Hypothalamus (tissue), 51 donors: ENCODE measurements at regions not wholly inside any gene's neighbourhood (a gene's known extent, or its start where the extent isn't known, plus 50 kb on each side); places are given as distances from the start of the nearest gene placed in this dataset.

Experiments used
- DNase-seq, 51 donors: peaks; one replicate each; lab custom pipeline; 2025; lab: John Stamatoyannopoulos, UW

- DNase-seq = no peak
Measured at GRCh38 chr10:29395409-29395808, 106.5 kb downstream of the LYZL1 start.

DNA sequence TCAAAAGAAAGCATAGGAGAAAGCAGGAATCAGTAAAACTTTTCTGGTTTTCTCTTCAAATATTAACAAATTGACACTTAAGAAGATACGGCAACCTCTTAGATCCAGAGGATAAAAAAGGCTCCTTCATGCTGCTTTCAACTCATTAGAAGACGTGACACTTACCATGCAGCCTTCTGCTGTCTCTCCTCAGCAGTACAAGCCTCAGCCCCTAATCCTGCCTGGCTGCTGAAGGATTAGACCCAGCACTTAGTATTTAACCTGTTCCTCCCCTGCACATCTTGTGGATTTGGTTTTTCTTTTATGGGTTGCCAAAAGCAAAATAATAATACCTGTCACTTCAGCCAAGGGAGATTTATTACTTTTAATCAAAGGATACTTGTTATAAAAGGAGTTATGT lies 108.4 kb downstream of the LYZL1 start:
- DNase-seq = no peak

DNA sequence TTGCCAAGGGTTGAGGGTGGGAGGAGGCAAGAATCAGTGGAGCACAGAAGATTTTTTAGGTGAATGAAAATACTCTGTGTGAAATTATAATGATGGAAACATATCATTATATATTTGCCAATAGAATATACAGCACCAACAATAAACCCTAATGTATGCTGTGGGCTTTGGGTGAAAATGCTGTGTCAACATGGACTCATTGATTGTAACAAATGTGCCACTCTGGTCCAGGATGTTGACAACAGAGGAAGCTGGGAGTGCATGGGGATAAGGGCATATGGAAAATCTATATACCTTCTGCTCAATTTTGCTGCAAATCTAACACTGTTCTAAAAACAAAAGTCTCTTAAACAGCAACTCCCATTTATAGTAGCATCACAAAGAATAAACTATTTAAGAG lies 114.3 kb downstream of the LYZL1 start:
- no peak for DNase-seq

- DNase-seq = no peak
Measured at GRCh38 chr10:29407280-29407858, 118.5 kb downstream of the LYZL1 start.
